ENCODE measurements at regions not wholly inside any gene's neighbourhood (a gene's known extent, or its start where the extent isn't known, plus 50 kb on each side); places are given as distances from the start of the nearest gene placed in this dataset.

DNA sequence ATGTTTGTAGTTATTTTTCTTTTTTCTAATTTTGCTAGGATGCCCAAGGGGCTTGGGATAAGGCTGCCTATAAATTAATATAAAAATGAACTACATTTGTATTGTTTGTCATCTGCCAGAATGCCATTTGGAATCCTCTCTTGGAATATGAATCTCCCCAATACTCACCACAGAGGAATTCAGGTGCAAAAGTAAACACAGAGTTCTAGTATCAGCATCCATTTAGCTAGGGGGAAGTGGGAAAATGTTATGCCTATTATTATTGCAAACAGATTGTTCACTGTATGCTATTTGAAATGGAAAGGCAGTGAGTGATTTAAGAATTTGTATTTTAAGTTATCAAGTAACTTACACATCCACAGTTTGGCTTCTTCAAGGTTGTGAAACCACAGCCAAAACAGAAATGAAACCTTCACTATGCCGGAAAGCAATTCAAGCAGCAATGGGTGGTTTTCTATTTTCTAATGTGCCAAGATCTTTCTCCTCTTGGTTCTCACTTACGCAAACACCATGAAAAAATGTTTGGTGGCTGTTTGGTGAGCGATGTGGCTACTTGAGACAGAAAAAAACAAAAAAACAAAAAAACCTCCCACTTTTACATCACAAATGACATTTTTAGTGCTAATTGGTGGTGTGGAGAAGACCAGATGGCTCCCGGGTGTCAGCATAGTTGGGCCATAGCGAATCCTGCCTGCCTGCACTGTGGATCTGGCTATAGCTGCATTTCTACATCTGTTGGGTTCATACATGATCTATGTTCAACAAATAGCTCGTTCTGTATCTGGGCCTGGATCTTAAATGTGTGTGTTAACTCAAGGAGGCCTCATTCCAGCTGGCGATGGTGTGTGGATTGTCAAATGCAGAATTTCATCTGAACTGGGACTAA lies 200.8 kb upstream of the GIMD1 start:
- TF ChIP-seq CTCF (IDR thresholded peaks at IDR 0.05) (no peak), EP300 (IDR thresholded peaks at IDR 0.05) (no peak), POLR2AphosphoS5 (IDR thresholded peaks at IDR 0.05) (no peak)

All from sigmoid colon (tissue), 4 donors.